ENCODE measurements at regions not wholly inside any gene's neighbourhood (a gene's known extent, or its start where the extent isn't known, plus 50 kb on each side); places are given as distances from the start of the nearest gene placed in this dataset.

DNA sequence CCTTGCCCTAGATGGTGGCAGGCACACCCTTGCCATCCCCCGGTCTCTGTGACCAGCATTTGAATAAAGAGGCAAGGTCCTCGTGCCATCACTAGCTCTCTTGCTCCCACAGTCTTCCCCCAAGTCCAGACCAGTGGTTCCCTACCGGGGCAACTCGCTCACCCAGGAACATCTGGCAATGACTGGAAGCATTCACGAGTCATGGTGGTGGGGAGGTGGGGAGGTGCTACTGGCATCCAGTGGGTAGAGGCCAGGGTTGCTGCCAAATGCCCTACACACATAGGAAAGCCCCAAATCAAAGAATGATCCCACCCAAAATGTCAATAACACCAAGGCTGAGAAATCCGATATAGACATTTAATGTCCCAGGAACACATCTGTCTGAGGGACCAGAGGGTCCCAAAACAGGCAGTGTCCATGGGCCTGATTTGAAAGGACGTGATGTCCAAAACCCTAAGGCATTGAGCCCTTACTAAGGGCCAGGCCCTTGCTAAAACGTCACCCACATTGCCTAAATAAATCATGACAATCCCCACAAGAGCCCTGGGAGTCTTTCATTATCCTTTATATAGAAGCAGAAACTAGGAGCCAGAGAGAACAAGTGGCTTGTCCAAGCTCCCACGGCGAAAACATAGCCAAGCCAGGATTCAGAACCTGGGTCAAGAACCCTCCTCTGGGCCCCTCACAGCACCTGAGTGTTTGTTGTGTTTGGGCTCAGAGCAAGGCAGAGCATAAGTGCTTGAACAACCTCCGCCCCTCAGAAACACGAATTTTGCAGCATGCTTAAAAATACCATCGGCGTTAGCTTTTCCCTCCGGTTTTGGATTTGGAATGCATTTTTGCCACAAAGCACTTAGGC is 119.3 kb upstream of the WWC1 start:
- Mint-ChIP-seq H3K4me1 (ENCODE audit: low read depth) (no peaks in the 10 kb centered on the region), H3K27me3 (peaks cover 5% of the 10 kb centered on the region), H3K4me3 (no peak overlapping the region), H3K36me3 (ENCODE audit: low read depth) (no peaks in the 10 kb centered on the region), H3K27ac (no peak overlapping the region), H3K9me3 (no peaks in the 10 kb centered on the region)
- no peak for ATAC-seq
- POLR2A ChIA-PET: no interaction called here
- intact Hi-C loops (cut with micrococcal nuclease): no loop called here
- TF ChIP-seq, protein P1, sequence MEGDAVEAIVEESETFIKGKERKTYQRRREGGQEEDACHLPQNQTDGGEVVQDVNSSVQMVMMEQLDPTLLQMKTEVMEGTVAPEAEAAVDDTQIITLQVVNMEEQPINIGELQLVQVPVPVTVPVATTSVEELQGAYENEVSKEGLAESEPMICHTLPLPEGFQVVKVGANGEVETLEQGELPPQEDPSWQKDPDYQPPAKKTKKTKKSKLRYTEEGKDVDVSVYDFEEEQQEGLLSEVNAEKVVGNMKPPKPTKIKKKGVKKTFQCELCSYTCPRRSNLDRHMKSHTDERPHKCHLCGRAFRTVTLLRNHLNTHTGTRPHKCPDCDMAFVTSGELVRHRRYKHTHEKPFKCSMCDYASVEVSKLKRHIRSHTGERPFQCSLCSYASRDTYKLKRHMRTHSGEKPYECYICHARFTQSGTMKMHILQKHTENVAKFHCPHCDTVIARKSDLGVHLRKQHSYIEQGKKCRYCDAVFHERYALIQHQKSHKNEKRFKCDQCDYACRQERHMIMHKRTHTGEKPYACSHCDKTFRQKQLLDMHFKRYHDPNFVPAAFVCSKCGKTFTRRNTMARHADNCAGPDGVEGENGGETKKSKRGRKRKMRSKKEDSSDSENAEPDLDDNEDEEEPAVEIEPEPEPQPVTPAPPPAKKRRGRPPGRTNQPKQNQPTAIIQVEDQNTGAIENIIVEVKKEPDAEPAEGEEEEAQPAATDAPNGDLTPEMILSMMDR (IDR thresholded peaks at IDR 0.05): no peak
- CTCF ChIA-PET: no interaction called here
- DNase-seq: no peak

GRCh38 chr5:168172760-168173223 is 118.7 kb upstream of the WWC1 start:
- Mint-ChIP-seq H3K27me3 (peaks cover 5% of the 10 kb centered on the region), H3K27ac (no peak overlapping the region), H3K4me3 (no peak overlapping the region), H3K9me3 (no peaks in the 10 kb centered on the region), H3K36me3 (ENCODE audit: low read depth) (no peaks in the 10 kb centered on the region), H3K4me1 (ENCODE audit: low read depth) (no peaks in the 10 kb centered on the region)
- intact Hi-C loops (cut with micrococcal nuclease): no loop called here
- TF ChIP-seq, protein P1 (IDR thresholded peaks at IDR 0.05): no peak
- ChIA-PET POLR2A (no interaction called here), CTCF (no interaction called here)
- DNase-seq: no peak
- ATAC-seq: no peak

DNA sequence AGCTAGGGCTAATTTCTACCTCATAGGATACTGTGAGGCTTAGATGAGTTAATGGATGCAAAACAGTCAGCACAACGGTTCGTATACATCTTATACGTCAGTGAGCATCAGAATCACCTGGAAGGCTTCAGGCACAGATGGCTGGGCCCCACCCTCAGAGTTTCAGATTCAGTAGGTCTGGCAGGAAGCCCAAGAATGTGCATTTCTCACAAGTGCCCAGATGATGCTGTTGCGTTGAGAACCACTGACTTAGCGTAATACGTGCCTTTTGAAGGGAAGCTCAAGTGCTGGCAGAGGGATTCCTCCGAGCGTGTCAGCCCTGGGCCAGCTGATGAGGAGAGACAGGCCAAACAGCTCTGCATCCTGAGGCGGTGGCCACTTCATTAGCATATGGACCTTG is 117.1 kb upstream of the WWC1 start:
- Mint-ChIP-seq H3K4me3 (no peak overlapping the region), H3K9me3 (no peaks in the 10 kb centered on the region), H3K27me3 (peaks cover 3% of the 10 kb centered on the region), H3K27ac (no peak overlapping the region), H3K36me3 (ENCODE audit: low read depth) (no peaks in the 10 kb centered on the region), H3K4me1 (ENCODE audit: low read depth) (no peaks in the 10 kb centered on the region)
- intact Hi-C loops (cut with micrococcal nuclease): no loop called here
- ATAC-seq (no peak), DNase-seq (no peak)
- POLR2A ChIA-PET: no interaction called here
- TF ChIP-seq, protein P1 (IDR thresholded peaks at IDR 0.05): no peak
- CTCF ChIA-PET: no interaction called here

DNA sequence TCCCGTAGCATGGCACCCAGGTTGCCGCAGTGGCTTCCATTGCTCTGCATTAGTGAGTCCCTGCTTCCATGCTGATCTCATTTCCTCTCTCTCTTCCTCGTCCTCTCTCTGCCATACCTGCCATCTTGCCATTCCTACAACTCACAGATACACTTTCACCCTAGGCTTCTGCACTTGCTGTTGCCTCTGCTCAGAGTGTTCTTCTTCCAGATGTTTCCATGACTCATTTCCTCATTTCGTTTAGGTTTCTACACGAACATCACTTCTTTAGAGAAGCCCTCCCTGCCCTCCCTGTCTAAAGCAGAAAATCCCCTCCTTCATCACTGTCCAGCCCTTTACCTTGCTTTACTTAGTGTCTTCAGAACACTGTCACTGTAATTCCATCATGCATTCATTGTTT is 115.2 kb upstream of the WWC1 start:
- DNase-seq (no peak), ATAC-seq (no peak)
- no peak overlapping the region for H3K4me3 Mint-ChIP-seq
- no peak overlapping the region for H3K27ac Mint-ChIP-seq
- H3K9me3 Mint-ChIP-seq: no peaks in the 10 kb centered on the region
- no peaks in the 10 kb centered on the region for H3K4me1 Mint-ChIP-seq (ENCODE audit: low read depth)
- ChIA-PET POLR2A (no interaction called here), CTCF (no interaction called here)
- no peaks in the 10 kb centered on the region for H3K27me3 Mint-ChIP-seq
- TF ChIP-seq, protein P1 (IDR thresholded peaks at IDR 0.05): no peak
- intact Hi-C loops (cut with micrococcal nuclease): no loop called here
- no peaks in the 10 kb centered on the region for H3K36me3 Mint-ChIP-seq (ENCODE audit: low read depth)

DNA sequence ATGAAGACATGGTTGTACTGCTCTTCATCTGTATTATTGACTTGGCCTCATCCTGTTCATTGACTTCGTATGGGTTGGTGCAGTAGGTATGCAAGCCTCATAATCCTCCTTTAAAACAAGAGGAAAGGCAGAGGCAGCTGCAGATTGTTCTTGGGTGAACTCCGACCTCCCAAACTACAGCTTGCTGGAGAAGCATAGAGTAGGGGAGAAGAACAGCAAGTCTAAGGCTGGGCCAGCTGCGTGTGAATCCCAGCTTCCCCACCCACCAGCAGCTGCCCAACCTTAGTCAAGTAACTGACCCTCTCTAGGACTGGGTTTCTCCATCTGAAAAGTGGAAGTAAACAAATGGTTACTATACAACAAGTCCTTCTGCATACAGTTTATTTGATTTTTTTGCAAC is 114.5 kb upstream of the WWC1 start:
- no peak for ATAC-seq
- POLR2A ChIA-PET: no interaction called here
- Mint-ChIP-seq H3K36me3 (ENCODE audit: low read depth) (no peaks in the 10 kb centered on the region), H3K27ac (no peak overlapping the region), H3K4me3 (no peak overlapping the region), H3K4me1 (ENCODE audit: low read depth) (no peaks in the 10 kb centered on the region), H3K27me3 (no peaks in the 10 kb centered on the region), H3K9me3 (no peaks in the 10 kb centered on the region)
- CTCF ChIA-PET: no interaction called here
- TF ChIP-seq, protein P1 (IDR thresholded peaks at IDR 0.05): no peak
- intact Hi-C loops (cut with micrococcal nuclease): no loop called here
- no peak for DNase-seq

Measured in activated CD8-positive, alpha-beta T cell treated with anti-CD3 and anti-CD28 coated beads for 36 hours (primary cell).